ENCODE measurements at regions not wholly inside any gene's neighbourhood (a gene's known extent, or its start where the extent isn't known, plus 50 kb on each side); places are given as distances from the start of the nearest gene placed in this dataset.

- TF ChIP-seq, protein P1, sequence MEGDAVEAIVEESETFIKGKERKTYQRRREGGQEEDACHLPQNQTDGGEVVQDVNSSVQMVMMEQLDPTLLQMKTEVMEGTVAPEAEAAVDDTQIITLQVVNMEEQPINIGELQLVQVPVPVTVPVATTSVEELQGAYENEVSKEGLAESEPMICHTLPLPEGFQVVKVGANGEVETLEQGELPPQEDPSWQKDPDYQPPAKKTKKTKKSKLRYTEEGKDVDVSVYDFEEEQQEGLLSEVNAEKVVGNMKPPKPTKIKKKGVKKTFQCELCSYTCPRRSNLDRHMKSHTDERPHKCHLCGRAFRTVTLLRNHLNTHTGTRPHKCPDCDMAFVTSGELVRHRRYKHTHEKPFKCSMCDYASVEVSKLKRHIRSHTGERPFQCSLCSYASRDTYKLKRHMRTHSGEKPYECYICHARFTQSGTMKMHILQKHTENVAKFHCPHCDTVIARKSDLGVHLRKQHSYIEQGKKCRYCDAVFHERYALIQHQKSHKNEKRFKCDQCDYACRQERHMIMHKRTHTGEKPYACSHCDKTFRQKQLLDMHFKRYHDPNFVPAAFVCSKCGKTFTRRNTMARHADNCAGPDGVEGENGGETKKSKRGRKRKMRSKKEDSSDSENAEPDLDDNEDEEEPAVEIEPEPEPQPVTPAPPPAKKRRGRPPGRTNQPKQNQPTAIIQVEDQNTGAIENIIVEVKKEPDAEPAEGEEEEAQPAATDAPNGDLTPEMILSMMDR (IDR thresholded peaks at IDR 0.05), result no peak
- no peak for TF ChIP-seq ZFX (IDR thresholded peaks at IDR 0.05; ENCODE audit: borderline replicate concordance)
Measured at GRCh38 chr1:56287721-56288120, 291.6 kb downstream of the PLPP3 start.

All from 22Rv1 (cell line).